GM19455 (cell line): ENCODE measurements at regions not wholly inside any gene's neighbourhood (a gene's known extent, or its start where the extent isn't known, plus 50 kb on each side); places are given as distances from the start of the nearest gene placed in this dataset.

Source experiments
- ATAC-seq: cut with Tn5 transposase; IDR thresholded peaks from one replicate; pipeline ENCODE4 v1.9.1; 2021; ENCODE audit not compliant: unreplicated experiment

GRCh38 chr12:65596514-65597091, 227.7 kb upstream of the HMGA2 start:
- no peak for ATAC-seq

DNA sequence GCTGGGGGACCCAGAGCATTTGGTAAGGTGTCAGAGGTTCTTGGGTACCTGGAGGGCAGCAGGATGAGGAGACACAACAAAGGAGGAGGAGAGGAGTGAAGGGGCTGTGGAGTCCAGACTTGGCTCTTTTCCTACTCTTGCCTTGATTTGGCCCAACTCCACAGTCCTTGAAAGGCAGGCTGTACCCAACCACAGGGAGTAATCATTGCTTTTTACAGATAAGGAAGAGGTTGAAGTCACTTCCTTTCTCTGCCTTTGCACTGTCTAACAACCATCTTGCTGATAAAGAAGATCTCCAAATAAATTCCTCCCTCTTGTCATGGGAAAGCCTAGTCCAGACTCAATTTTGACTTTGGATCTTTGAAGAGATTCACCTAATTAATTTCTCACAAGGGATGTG, 226.8 kb upstream of the HMGA2 start:
- no peak for ATAC-seq

DNA sequence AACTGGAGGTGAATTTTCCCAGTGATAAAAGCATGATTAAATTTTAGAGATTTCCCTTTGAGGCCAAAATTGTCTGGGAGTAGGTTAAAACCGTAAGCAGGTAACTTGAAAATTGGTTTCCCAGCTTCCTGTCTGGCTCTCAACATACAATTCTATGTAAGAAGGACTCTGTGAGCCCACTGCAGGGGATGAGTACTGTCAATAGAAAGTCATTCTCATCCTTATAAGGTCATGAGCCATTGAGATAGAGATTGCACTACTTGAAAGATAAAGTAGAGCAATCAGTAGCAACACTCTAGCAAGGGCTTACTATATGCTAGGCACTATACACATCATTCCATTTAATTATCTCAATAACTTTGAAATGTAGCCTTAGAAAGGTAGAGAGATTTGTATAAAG, 225.6 kb upstream of the HMGA2 start:
- no peak for ATAC-seq

- ATAC-seq = no peak
Observed at GRCh38 chr12:65602253-65602609, 222.1 kb upstream of the HMGA2 start.

DNA sequence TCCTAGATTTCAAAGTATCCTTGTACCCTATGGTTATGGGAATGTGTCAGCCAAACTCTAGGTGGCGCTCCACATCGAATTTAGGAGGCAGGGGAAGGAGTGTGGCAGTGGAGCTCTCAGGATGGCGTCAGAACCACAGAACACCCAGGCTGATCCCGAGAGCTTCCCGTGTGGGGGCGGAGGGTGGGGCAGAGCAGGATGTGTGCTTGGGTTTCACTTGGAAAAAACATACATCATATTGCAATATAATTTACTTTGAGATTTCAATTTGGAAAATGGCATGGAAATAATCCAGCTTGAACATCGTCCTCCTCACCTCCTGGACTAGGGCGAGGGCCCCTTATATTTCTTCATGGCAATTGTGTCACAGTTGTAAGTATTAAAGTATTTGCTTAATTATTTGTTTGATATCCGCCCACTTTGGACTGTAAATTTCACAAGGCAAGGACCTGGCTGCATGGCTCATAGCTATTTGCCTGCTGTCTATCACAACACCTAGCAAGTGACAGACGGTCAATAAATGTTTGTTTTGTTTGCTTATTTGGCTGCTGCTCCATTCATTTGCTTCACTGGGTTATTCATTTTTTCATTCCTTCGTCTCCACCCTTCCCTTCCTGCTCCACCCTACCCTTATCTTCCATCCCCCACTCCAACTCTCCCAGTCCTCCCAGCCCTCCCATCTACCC, 221.5 kb upstream of the HMGA2 start:
- ATAC-seq = no peak

DNA sequence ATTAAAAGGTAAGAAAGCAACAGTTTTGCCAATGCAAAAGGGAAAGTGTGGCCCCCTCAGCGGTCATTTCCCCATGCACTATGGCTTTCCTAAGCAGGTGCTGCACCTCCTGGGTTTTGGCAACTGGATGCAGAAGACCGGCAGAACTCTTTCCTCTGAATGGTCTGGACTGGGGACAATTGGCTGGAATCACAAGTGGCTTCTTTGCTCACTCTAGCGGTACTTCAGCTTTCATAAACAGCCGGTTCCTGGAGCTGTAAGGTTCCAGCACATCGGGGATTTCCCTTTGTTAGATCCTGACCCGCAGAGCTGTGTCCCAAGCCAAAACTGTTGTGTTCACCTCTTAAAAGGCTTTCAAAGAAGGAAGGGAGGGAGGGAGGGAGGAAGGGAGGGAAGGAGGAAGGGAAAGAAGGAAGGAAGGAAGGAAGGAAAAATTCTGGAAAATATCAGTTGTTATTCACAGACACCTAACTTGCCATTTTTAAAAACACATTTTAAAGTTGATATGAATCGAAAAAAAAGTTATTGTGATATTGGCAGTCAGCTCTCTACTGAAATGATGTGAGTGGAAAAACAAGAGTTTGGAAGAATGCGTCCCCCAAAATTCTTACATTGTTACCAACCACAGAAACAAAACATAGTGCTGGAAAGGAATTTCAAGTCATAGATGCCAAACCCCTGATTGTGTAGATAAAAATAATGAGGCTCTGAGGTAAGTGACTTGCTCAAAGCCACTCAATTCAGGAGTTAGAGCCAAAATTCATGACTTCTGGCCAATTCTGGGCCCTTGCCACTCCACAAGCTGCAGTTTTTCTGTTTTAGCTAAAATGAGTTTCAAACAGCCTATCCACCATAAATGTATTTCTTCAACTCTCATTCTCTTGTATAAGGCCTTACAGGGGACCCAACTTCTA, 220.6 kb upstream of the HMGA2 start:
- ATAC-seq = no peak

GRCh38 chr12:65605019-65605418, 219.3 kb upstream of the HMGA2 start:
- ATAC-seq = no peak

- ATAC-seq = no peak
Observed at GRCh38 chr12:65606008-65606766, 218.1 kb upstream of the HMGA2 start.

DNA sequence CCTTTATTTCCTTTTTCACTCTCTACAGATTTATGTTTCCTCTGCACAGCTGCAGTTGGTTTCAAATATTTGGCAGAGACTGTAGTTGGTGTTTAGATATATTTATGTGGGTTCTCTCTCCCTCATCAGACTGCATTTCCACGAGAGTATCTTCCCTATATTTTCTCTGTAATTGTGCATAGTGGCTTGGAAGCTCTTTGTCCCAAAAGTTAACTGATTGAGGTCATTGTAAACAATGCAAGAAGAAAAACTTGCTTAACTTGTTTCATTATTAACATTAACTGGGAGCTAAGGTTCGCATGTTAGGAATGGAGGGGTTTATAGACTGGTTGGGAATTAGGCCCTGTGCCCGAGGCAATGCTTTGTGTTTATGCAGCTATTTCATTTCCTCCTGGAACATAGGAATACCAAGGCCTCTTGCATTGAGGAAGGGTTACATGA, 216.9 kb upstream of the HMGA2 start:
- ATAC-seq = no peak

DNA sequence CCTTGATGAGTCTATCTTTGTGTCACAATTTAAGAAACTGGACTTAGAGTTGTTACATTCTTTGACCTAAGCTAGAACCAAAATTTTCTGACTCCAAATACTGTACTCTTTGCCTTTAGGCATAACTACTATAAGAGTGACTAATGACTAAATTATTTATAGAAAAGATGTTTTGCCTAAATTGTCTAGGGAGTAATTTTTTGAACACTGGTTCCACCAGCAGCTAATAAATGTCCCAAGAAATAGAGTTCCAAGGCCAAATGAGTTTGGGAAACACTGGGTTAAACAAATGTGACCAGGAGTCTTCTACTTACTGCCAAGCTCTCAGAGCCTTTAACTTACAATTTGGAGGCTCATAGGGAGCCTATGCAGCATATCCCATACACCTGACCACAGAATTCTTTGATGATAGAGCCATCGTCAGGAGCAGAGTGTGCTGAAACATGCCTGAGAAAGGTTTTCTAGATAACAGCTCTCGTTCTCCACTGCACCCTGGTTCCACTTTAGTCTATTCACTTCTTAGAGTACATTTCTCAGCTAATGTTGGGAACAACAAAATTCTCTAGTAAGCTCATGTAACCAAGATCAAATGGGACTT, 215.9 kb upstream of the HMGA2 start:
- no peak for ATAC-seq

- ATAC-seq = no peak
Observed at GRCh38 chr12:65609359-65609771, 214.9 kb upstream of the HMGA2 start.

DNA sequence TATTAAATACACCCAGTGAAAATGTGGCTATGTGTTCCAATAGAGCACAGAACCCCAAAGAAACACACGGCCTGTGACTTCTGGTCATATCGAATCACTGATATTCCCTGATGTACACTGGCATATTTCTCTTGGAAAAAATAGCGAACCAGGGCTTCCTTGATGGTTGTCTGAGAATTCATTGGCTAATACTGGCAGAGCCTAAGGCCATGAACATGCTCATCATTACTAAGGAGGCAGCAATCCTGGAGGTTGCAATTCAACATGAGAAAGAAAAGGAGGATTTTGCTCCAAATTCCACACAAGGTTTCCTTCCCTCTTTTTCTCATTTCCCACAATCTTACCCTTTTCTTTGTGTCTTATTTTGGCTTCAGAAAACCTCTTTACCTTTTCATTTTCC, 212.9 kb upstream of the HMGA2 start:
- ATAC-seq = no peak

- ATAC-seq = no peak
Observed at GRCh38 chr12:65612440-65612839, 211.8 kb upstream of the HMGA2 start.

DNA sequence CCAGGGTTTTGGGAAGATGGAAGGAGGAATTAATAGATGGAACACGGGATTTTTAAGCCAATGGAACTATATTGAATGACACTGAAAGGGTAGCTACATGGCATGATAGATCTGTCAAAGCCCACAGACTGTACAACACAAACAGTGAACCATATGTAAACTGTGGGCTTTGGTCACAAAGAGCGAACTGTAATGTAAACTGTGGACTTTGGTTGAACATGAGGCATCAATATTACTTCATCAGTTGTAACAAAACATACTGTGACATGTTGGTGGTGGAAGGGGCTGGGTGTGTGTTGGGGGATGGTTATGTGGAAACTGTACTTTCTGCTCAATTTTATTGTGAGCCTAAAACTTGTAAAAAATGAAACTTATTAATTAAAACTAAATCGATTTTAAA, 210.6 kb upstream of the HMGA2 start:
- no peak for ATAC-seq

- no peak for ATAC-seq
Observed at GRCh38 chr12:65614259-65614889, 209.9 kb upstream of the HMGA2 start.

DNA sequence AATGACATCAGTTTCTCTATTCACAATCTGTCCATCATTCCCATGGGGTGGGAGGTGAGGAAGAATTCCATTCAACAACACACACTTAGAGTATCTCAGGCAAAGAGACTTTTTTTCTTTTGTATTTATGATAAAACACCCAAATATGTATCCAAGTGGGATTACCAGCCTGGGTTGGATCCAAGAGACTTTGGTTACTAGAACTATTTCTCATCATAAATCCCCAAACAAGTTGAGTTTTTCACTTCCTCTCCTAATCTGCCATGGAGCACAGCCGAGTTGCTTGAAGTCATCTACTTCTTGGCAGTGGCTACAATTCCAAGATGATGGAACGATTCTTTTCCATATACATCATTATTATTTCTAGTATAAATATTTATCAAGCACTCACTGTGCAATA, 209.2 kb upstream of the HMGA2 start:
- ATAC-seq = no peak

DNA sequence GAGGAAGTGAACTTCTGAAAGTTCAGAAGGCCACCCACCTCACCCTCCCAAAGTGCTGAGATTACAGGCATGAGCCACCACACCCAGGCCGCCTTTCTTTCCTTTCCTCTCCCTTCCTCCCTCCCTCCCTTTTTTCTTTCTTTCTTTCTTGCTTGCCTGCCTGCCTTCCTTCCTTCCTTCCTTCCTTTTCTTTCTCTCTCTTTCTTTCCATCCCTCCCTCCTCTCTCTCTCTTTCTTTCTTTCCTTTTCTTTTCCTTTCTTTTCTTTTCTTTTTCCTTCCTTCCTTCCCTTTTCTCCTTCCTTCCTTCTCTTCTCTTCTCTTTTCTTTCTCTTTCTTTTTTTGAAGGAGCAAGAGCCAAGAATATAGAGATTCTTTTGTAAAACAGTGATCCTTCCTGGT, 208.3 kb upstream of the HMGA2 start:
- ATAC-seq = no peak

- ATAC-seq = no peak
Observed at GRCh38 chr12:65618588-65618987, 205.7 kb upstream of the HMGA2 start.

DNA sequence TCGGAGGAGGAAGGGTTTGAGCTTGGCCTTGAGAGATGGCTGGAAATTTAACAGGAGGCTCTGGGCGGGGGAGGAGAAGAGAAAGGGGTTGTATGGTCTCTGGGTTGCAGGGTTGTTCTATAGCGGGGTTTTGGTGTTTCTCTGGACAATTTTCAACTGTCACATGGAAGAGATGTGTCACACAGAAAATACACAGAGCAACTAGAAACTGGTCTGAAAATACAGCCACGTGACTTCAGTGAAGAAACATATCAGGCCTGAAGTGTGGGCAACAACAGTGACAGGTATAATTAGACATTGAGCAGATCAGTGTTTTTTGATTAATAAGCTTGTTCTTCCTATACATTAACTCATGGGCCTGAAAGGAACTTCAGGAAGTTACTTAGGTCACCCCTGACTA, 205.3 kb upstream of the HMGA2 start:
- ATAC-seq = no peak

DNA sequence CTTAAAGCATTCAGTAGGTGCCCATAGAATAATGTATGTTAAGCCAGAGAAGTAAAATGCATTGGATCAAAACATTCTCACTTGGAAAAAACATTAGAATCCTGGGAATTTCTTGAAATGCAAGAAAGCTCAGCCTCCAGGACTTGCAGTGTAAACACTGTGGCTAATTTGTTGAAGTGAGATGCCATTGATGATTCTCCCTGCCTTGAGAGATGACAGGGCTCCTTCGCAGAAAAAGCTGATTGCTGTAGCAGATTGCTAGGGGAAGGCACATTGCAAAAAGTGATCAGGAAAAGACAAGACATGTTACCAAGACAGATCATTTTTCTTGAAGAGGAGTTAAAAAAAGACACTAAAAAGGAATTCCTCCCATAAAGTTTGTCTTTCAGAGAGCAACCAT, 204.2 kb upstream of the HMGA2 start:
- no peak for ATAC-seq

- no peak for ATAC-seq
Observed at GRCh38 chr12:65622056-65622455, 202.2 kb upstream of the HMGA2 start.
